Thyroid gland (tissue), 4 donors: ENCODE measurements at regions not wholly inside any gene's neighbourhood (a gene's known extent, or its start where the extent isn't known, plus 50 kb on each side); places are given as distances from the start of the nearest gene placed in this dataset.

Experiments used
- CTCF ChIP-seq, 6 experiments: fragments of 200-600 bp in 3 of 6; fragments of 450-650 bp in 3 of 6; sonication (generic) in 3 of 6; IDR thresholded peaks; one replicate each; pipeline ENCODE4 v1.5.1; 2016 to 2019; ENCODE audit warnings: antibody characterized with exemption in 6 of 6, mild to moderate bottlenecking in 2 of 6, inconsistent platforms in 1 of 6, moderate library complexity in 1 of 6
- POLR2A ChIP-seq, 2 donors: fragments of 450-650 bp; IDR thresholded peaks; one replicate each; pipeline ENCODE4 v1.6.1; 2017; ENCODE audit warnings: antibody characterized with exemption in 2 of 2, mild to moderate bottlenecking in 2 of 2, moderate library complexity in 1 of 2

GRCh38 chr3:39753391-39753790 is 56.0 kb upstream of the MYRIP start:
- TF ChIP-seq POLR2A (IDR thresholded peaks at IDR 0.05) (no peak), CTCF (IDR thresholded peaks at IDR 0.05) (no peak)
